ENCODE measurements at regions not wholly inside any gene's neighbourhood (a gene's known extent, or its start where the extent isn't known, plus 50 kb on each side); places are given as distances from the start of the nearest gene placed in this dataset.

DNA sequence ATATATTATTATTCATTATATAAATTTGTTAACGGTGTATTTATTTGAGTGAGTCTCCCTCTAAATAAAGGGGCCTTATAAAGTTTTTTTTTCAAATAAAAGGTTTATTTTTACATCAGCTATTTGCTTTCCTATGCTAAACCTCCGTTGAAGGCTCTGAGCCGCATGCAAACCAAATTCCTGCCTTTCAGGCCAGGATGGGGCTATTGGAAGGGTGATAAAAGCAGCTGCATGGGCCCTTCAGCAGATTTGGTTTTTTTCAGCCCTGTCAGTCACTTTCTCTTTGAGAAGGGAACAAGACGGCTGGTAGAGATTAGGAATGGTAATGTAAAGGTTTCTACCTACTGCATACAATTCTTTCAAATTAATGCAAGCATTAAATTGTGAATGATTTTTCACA lies 244.2 kb downstream of the WNT5A start (continued):
- no peak for TF ChIP-seq ZBTB40 (IDR thresholded peaks at IDR 0.05)
- TF ChIP-seq ZBTB40 (CRISPR knock-in tag; IDR thresholded peaks at IDR 0.05) = no peak
- no peak for TF ChIP-seq ZNF224 (CRISPR knock-in tag; IDR thresholded peaks at IDR 0.05)
- no peak for TF ChIP-seq YBX1 (IDR thresholded peaks at IDR 0.05)
- no peak for TF ChIP-seq MBD1 (CRISPR knock-in tag; IDR thresholded peaks at IDR 0.05)
